IMR-90 (cell line): ENCODE measurements at regions not wholly inside any gene's neighbourhood (a gene's known extent, or its start where the extent isn't known, plus 50 kb on each side); places are given as distances from the start of the nearest gene placed in this dataset.

Source experiments
- ATAC-seq: fragments of 200-7000 bp; cut with Tn5 transposase; 2 replicates; pipeline ENCODE4 v1.9.1; 2020; ENCODE audit warnings: low read depth, mild to moderate bottlenecking, moderate library complexity
- BruUV-seq: library from RNA; stranded (reverse); fragments of 400-500 nt; replicated peaks from 2 replicates; lab custom pipeline; 2021; lab: Mats Ljungman, UMichigan
- CTCF ChIA-PET: fragments of 300-600 bp; formaldehyde crosslinking; extraction: SDS; loops from one replicate; lab custom pipeline; 2021; ENCODE audit warnings: antibody characterized with exemption; lab: Yijun Ruan, JAX
- POLR2A ChIA-PET: fragments of 300-600 bp; sonication (Branson Sonifier 250); formaldehyde crosslinking; loops from one replicate; lab custom pipeline; 2022; ENCODE audit warnings: antibody characterized with exemption; ENCODE audit not compliant: unreplicated experiment; lab: Charles Lee
- DNase-seq: peaks from one replicate; pipeline ENCODE4 v3.0.0; 2013
- H2AFZ ChIP-seq: replicated peaks from 2 replicates; pipeline ENCODE3; 2013; ENCODE audit warnings: low read length, mild to moderate bottlenecking; ENCODE audit not compliant: poor library complexity
- H2AK5ac ChIP-seq: 2 replicates; pipeline ENCODE4 v1.6.1; 2013; ENCODE audit warnings: low read depth, low read length, inconsistent platforms
- H2AK9ac ChIP-seq: replicated peaks from 2 replicates; pipeline ENCODE3; 2013; ENCODE audit warnings: mild to moderate bottlenecking, low read depth, low read length, moderate library complexity; ENCODE audit not compliant: poor library complexity
- H2BK120ac ChIP-seq: 2 replicates; pipeline ENCODE4 v1.6.1; 2013; ENCODE audit warnings: low read depth, low read length, inconsistent platforms
- H2BK15ac ChIP-seq: 3 replicates; pipeline ENCODE4 v1.6.1; 2013; ENCODE audit warnings: low read depth, low read length, inconsistent platforms
- H2BK20ac ChIP-seq: 2 replicates; pipeline ENCODE4 v1.6.1; 2013; ENCODE audit warnings: low read depth, mild to moderate bottlenecking, inconsistent platforms, low read length, moderate library complexity
- H2BK5ac ChIP-seq: 2 replicates; pipeline ENCODE4 v1.6.1; 2013; ENCODE audit warnings: mild to moderate bottlenecking, low read depth, low read length, inconsistent platforms; ENCODE audit not compliant: poor library complexity, severe bottlenecking
- H3K14ac ChIP-seq: replicated peaks from 2 replicates; pipeline ENCODE4 v1.6.1; 2013; ENCODE audit warnings: low read depth, low read length, inconsistent platforms
- H3K18ac ChIP-seq: 2 replicates; pipeline ENCODE4 v1.6.1; 2013; ENCODE audit warnings: low read depth, low read length, control low read depth
- H3K23ac ChIP-seq: 2 replicates; pipeline ENCODE4 v1.6.1; 2013; ENCODE audit warnings: low read depth, low read length, inconsistent platforms
- H3K27ac ChIP-seq: 2 replicates; pipeline ENCODE4 v1.5.1; 2013; ENCODE audit warnings: mild to moderate bottlenecking, control low read depth, low read length; ENCODE audit not compliant: insufficient read depth
- H3K27me3 ChIP-seq: 2 replicates; pipeline ENCODE4 v1.6.1; 2013; ENCODE audit warnings: low read length; ENCODE audit not compliant: control insufficient read depth, insufficient read depth
- H3K36me3 ChIP-seq: 2 replicates; pipeline ENCODE4 v1.6.1; 2013; ENCODE audit warnings: low read length, mixed read lengths; ENCODE audit not compliant: control insufficient read depth, insufficient read depth
- H3K4ac ChIP-seq: 2 replicates; pipeline ENCODE4 v1.6.1; 2013; ENCODE audit warnings: low read depth, low read length, inconsistent platforms
- H3K4me1 ChIP-seq: 2 replicates; pipeline ENCODE4 v1.6.1; 2013; ENCODE audit warnings: low read length, mixed read lengths; ENCODE audit not compliant: control insufficient read depth, insufficient read depth
- H3K4me2 ChIP-seq: 2 replicates; pipeline ENCODE4 v1.6.1; 2013; ENCODE audit warnings: low read depth, mild to moderate bottlenecking, control low read depth, low read length, moderate library complexity
- H3K4me3 ChIP-seq: 2 replicates; pipeline ENCODE4 v1.5.1; 2013; ENCODE audit warnings: low read depth, mild to moderate bottlenecking, control low read depth, low read length, moderate library complexity; ENCODE audit not compliant: insufficient read depth
- H3K56ac ChIP-seq: 2 replicates; pipeline ENCODE4 v1.6.1; 2013; ENCODE audit warnings: low read length, inconsistent platforms; ENCODE audit not compliant: insufficient read depth; ENCODE audit errors: extremely low read depth
- H3K79me1 ChIP-seq, 2 experiments: 2 replicates each; pipeline ENCODE4 v1.6.1; 2013; ENCODE audit warnings: low read length in 2 of 2, inconsistent platforms in 1 of 2, low read depth in 1 of 2
- H3K9ac ChIP-seq: 2 replicates; pipeline ENCODE4 v1.6.1; 2013; ENCODE audit warnings: low read depth, low read length, control low read depth
- H3K9me1 ChIP-seq: 2 replicates; pipeline ENCODE4 v1.6.1; 2013; ENCODE audit warnings: low read length, inconsistent platforms; ENCODE audit not compliant: insufficient read depth
- H3K9me3 ChIP-seq: 2 replicates; pipeline ENCODE4 v1.6.1; 2013; ENCODE audit warnings: low read length; ENCODE audit not compliant: control insufficient read depth, insufficient read depth
- H4K20me1 ChIP-seq: 2 replicates; pipeline ENCODE4 v1.6.1; 2013; ENCODE audit warnings: low read length, inconsistent platforms; ENCODE audit not compliant: insufficient read depth
- H4K5ac ChIP-seq: 2 replicates; pipeline ENCODE4 v1.6.1; 2013; ENCODE audit warnings: mild to moderate bottlenecking, low read depth, low read length, control low read depth
- H4K8ac ChIP-seq, 2 experiments: 2 replicates each; pipeline ENCODE4 v1.6.1; 2013; ENCODE audit warnings: low read depth in 2 of 2, low read length in 2 of 2, control low read depth in 1 of 2, inconsistent platforms in 1 of 2
- H4K91ac ChIP-seq: 2 replicates; pipeline ENCODE4 v1.6.1; 2013; ENCODE audit warnings: low read depth, low read length, inconsistent platforms; ENCODE audit not compliant: insufficient read depth
- BHLHE40 ChIP-seq: fragments of 150-350 bp; IDR thresholded peaks from 2 replicates; pipeline ENCODE4 v1.6.1; 2016; ENCODE audit warnings: mild to moderate bottlenecking, low read depth, low read length
- WGBS, 2 experiments: methylation state at CpG; one replicate each; pipeline versions ENCODE4 v1.1.5 to v1.1.7; 2013; ENCODE audit warnings: missing lambda C conversion rate in 2 of 2; ENCODE audit not compliant: insufficient read length in 1 of 2; ENCODE audit errors: extremely low coverage in 2 of 2; 5-methylcytosine and 5-hydroxymethylcytosine counted together
- dilution Hi-C: fragments of 300-500 bp; cut with HindIII; formaldehyde crosslinking; loops from one replicate; pipeline ENCODE4 v1.14.3; 2018; ENCODE audit warnings: low sequenced_read_pairs; ENCODE audit not compliant: unreplicated experiment
- in situ Hi-C: fragments of 300-500 bp; cut with MboI; formaldehyde crosslinking; loops from 3 replicates; pipeline ENCODE4 v1.14.3; 2019; ENCODE audit warnings: low sequenced_read_pairs, inconsistent platforms, mixed read lengths
- intact Hi-C: fragments of 100-400 bp; cut with micrococcal nuclease; formaldehyde crosslinking; loops from 2 replicates; pipeline ENCODE4 v1.10.0; 2022

DNA sequence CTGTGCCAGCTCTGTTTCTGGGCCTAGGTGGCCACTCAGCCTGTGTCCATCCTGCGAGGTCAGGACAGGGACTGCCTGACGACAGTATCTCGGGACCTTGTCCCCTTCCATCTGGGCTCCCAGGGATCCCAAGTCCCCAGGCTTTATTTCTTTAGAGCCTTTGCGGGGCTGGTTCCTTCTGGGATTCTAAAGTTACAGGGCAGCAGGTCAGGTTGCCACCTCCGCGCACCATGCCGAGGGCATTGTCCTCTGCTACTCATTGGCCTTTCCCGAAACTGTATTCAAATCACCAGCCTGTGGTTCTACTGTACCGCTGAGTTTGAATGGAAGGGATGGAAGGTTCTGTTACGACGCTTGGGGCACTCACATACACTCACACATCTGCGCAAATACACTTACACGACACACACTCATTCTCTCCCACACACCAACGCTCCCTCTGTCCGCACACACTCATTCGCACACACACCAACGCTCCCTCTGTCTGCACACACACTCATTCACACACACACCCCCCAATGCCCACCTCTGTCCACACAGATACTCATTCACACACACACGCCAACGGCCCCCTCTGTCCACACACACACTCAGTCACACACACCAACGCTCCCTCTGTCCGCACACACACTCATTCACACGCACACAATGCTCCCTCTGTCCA lies 59.8 kb upstream of the THBS2 start:
- H2AK9ac ChIP-seq = no peak overlapping the region
- no peak overlapping the region for H3K4me2 ChIP-seq
- no peak for TF ChIP-seq BHLHE40
- 97 to 100% methylated on average over 5 to 13 of the region's 22 CpGs for WGBS, 2 experiments
- H3K4me1 ChIP-seq = no peaks in the 10 kb centered on the region; the same call in 1 of the 2 replicates
- BruUV-seq = no TSS peak
- no peak for DNase-seq
- H3K56ac ChIP-seq = no peak overlapping the region
- no peak overlapping the region for H3K14ac ChIP-seq
- no peaks in the 10 kb centered on the region for H3K36me3 ChIP-seq
- H3K23ac ChIP-seq = no peak overlapping the region
- no peaks in the 10 kb centered on the region for H3K79me1 ChIP-seq
- in situ Hi-C loops = no loop called here
- dilution Hi-C loops = no loop called here
- H4K91ac ChIP-seq = no peak overlapping the region
- no peak for ATAC-seq
- intact Hi-C loops = no loop called here
- CTCF ChIA-PET = no interaction called here
- no peak overlapping the region for H3K9ac ChIP-seq
- H3K9me3 ChIP-seq = no peaks in the 10 kb centered on the region
- no peak overlapping the region for H2BK5ac ChIP-seq
- no peak overlapping the region for H3K18ac ChIP-seq
- no peak overlapping the region for H3K27ac ChIP-seq
- H2BK20ac ChIP-seq = no peak overlapping the region
- H4K5ac ChIP-seq = no peak overlapping the region
- POLR2A ChIA-PET = no interaction called here
- H4K20me1 ChIP-seq = no peaks in the 10 kb centered on the region
- H3K27me3 ChIP-seq = no peaks in the 10 kb centered on the region; the same call in 1 of the 2 replicates
- no peaks in the 10 kb centered on the region for H3K9me1 ChIP-seq
- no peak overlapping the region for H2BK120ac ChIP-seq
- H3K4ac ChIP-seq = peak overlapping the region; percentile 27; the same call in 1 of the 2 replicates
- 0 out of 2 replicates have a peak overlapping the region, but pooled peaks have one; percentile 16 for H2AK5ac ChIP-seq
- H2BK15ac ChIP-seq = no peak overlapping the region
- no peak overlapping the region for H4K8ac ChIP-seq
- no peak overlapping the region for H3K4me3 ChIP-seq
- peak overlapping the region; percentile 43 for H2AFZ ChIP-seq
